ENCODE measurements at regions not wholly inside any gene's neighbourhood (a gene's known extent, or its start where the extent isn't known, plus 50 kb on each side); places are given as distances from the start of the nearest gene placed in this dataset.

DNA sequence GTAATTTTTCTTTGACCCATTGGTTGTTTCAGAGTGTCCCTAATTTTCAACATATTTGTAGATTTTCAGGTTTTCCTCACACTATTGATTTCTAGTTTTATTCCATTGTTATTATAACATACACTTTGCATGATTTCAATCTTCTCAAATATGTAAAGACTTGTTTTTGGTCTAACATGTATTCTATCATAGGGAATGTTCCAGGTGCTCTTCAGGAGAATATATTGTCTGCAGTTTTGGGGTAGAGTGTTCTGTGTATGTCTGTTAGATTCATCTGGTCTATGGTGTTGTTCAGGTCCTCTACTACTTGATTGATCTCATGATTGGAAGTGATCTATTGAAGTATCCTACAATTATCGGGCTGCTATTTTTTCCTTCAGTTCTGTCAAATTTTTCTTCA, 440.9 kb upstream of the MIR17HG start:
- Histone ChIP-seq H3K9me3 (ENCODE audit: insufficient read depth, low read depth, low read length) (no peaks in the 10 kb centered on the region), H3K4me1 (ENCODE audit: insufficient read depth, low read length) (no peaks in the 10 kb centered on the region), H3K36me3 (ENCODE audit: insufficient read depth, low read depth, low read length) (no peaks in the 10 kb centered on the region), H3K4me3 (ENCODE audit: low read length) (no peak overlapping the region), H3K9ac (ENCODE audit: low read depth, low read length) (no peak overlapping the region), H3K27me3 (ENCODE audit: insufficient read depth, low read length) (no peaks in the 10 kb centered on the region), H3K27ac (ENCODE audit: low read length) (no peak overlapping the region)

DNA sequence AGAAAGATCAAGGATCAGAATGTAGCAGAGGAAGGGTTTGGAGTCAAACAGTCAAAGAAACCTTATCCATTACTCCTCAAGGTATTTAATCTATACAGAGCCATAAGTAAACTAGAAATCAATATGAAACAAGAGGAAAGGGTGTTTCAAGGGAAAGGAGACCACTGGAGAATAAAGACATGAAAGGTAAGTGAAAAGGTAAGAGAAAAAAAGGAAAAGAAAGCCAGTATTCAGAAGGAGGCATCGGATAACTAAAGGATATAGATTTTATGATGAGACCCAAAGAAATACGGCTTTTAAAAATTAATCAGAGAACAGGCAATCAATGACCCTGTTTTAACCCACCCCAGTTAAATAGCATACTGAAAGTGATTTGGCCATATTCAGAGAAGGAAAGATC, 438.7 kb upstream of the MIR17HG start:
- Histone ChIP-seq H3K27ac (ENCODE audit: low read length) (no peak overlapping the region), H3K4me1 (ENCODE audit: insufficient read depth, low read length) (no peaks in the 10 kb centered on the region), H3K36me3 (ENCODE audit: insufficient read depth, low read depth, low read length) (no peaks in the 10 kb centered on the region), H3K4me3 (ENCODE audit: low read length) (no peak overlapping the region), H3K9me3 (ENCODE audit: insufficient read depth, low read depth, low read length) (no peaks in the 10 kb centered on the region), H3K27me3 (ENCODE audit: insufficient read depth, low read length) (no peaks in the 10 kb centered on the region), H3K9ac (ENCODE audit: low read depth, low read length) (no peak overlapping the region)

DNA sequence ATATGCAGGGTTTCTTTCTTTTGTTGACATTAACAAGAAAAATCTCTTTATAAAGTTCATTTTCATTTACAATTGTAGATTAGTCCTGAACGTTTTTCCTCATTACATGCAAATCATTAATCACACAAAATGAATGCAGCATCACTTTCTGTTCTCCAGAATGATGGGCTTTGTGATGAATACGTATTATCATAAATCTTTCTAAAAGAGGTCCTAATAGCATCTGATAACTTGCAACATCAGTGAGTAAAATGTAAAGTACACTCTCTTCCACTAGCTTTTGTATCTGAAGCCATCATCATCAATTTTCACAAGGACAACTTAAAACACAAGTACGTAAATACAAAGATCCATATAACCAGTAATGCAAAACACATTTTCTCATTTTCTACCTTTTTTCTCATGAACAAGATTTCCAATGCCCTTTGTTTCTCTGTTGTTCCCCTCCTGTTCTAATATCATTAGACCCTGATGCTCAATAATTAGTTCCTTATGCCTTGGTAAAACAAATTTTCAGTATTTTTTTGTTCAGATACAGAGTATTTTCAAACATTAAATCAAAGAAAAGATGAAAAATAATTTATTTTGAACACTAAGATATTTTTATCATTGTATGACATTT, 437.4 kb upstream of the MIR17HG start:
- no peaks in the 10 kb centered on the region for H3K9me3 ChIP-seq (ENCODE audit: insufficient read depth, low read depth, low read length)
- no peaks in the 10 kb centered on the region for H3K4me1 ChIP-seq (ENCODE audit: insufficient read depth, low read length)
- H3K9ac ChIP-seq (ENCODE audit: low read depth, low read length) = no peak overlapping the region
- no peaks in the 10 kb centered on the region for H3K27me3 ChIP-seq (ENCODE audit: insufficient read depth, low read length)
- no peak overlapping the region for H3K27ac ChIP-seq (ENCODE audit: low read length)
- H3K4me3 ChIP-seq (ENCODE audit: low read length) = no peak overlapping the region
- no peaks in the 10 kb centered on the region for H3K36me3 ChIP-seq (ENCODE audit: insufficient read depth, low read depth, low read length)

DNA sequence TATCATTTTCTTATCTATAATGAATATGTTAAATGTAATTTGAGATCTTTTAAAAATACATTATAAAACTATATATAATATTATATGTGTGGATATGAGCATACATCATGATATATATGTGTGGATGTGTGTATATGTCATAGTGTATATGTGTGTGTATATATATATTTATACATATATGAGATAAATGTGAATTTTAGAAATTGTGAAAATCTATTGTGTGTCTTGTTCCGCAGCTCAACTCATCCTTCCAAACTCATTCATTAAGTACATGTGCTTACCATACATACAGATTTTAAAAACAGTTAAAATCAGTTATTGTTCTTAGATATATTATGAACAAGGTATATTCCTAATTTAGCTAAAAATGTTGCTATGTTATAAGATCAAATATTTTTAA, 435.2 kb upstream of the MIR17HG start:
- Histone ChIP-seq H3K4me3 (ENCODE audit: low read length) (no peak overlapping the region), H3K36me3 (ENCODE audit: insufficient read depth, low read depth, low read length) (no peaks in the 10 kb centered on the region), H3K27me3 (ENCODE audit: insufficient read depth, low read length) (no peaks in the 10 kb centered on the region), H3K9ac (ENCODE audit: low read depth, low read length) (no peak overlapping the region), H3K4me1 (ENCODE audit: insufficient read depth, low read length) (no peaks in the 10 kb centered on the region), H3K27ac (ENCODE audit: low read length) (no peak overlapping the region), H3K9me3 (ENCODE audit: insufficient read depth, low read depth, low read length) (no peaks in the 10 kb centered on the region)

DNA sequence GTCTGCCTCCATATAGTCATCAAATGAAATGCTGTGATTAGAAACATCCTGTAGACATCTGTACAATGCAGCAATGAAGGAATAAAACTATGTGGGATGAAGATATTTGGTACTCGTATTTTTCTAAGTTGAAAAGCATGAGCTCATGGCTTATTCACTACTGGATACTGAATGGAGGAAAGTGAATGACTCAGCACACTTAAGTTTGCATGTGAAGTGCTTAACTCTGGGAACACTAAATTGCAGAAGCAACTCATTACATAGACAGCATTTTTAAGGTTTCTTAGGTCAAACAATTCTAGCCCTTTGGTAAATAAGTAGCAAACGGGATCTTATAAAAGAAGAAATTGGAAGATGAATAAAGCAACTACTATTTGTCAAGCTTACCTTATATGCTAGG, 429.0 kb upstream of the MIR17HG start:
- Histone ChIP-seq H3K4me1 (ENCODE audit: insufficient read depth, low read length) (no peaks in the 10 kb centered on the region; the same call in 1 of the 2 replicates), H3K4me3 (ENCODE audit: low read length) (no peak overlapping the region), H3K27ac (ENCODE audit: low read length) (no peak overlapping the region), H3K36me3 (ENCODE audit: insufficient read depth, low read depth, low read length) (no peaks in the 10 kb centered on the region), H3K9me3 (ENCODE audit: insufficient read depth, low read depth, low read length) (no peaks in the 10 kb centered on the region), H3K27me3 (ENCODE audit: insufficient read depth, low read length) (no peaks in the 10 kb centered on the region), H3K9ac (ENCODE audit: low read depth, low read length) (no peak overlapping the region)

DNA sequence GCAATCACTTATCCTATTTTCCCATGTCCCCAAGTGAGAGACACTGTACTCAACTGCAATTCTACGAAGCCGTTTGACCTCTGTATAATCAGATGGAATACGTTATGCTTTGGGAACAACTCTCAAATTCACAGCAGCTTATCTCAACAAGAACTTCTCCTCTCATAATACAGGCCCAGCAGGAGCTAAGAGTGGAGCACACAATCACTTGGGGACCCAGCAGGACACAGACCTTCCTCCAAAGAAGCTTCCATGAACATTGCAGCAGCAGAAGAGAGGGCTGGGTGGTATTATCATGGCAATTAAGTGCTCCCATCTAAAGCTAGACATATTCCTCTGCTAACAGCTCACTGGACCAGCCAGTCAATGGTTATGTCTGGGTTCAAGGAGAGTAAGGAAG, 428.3 kb upstream of the MIR17HG start:
- H3K27ac ChIP-seq (ENCODE audit: low read length) = no peak overlapping the region
- no peak overlapping the region for H3K9ac ChIP-seq (ENCODE audit: low read depth, low read length)
- no peak overlapping the region for H3K4me3 ChIP-seq (ENCODE audit: low read length)
- no peaks in the 10 kb centered on the region; the same call in 1 of the 2 replicates for H3K4me1 ChIP-seq (ENCODE audit: insufficient read depth, low read length)
- H3K27me3 ChIP-seq (ENCODE audit: insufficient read depth, low read length) = no peaks in the 10 kb centered on the region
- no peaks in the 10 kb centered on the region for H3K9me3 ChIP-seq (ENCODE audit: insufficient read depth, low read depth, low read length)
- no peaks in the 10 kb centered on the region for H3K36me3 ChIP-seq (ENCODE audit: insufficient read depth, low read depth, low read length)

DNA sequence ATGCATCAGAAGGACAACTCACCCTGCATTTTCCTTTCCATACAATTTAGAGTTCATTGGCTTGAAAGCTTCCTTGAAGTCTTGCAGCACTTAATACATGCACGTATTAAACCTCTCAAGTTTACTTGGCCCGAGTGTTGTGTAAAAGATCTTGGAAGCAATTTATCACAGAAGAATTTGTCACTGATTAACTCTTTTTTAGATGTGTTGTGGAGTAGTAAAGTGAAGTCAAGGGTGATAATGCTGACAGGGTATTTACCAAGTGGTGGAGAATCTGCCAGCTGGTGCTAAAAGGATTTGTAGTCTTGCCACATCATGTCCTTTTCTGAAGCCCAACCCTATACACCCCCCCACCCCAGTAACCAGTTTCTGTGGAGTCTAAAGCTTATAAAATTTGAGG, 421.0 kb upstream of the MIR17HG start:
- no peaks in the 10 kb centered on the region for H3K36me3 ChIP-seq (ENCODE audit: insufficient read depth, low read depth, low read length)
- no peaks in the 10 kb centered on the region for H3K27me3 ChIP-seq (ENCODE audit: insufficient read depth, low read length)
- H3K4me1 ChIP-seq (ENCODE audit: insufficient read depth, low read length) = no peaks in the 10 kb centered on the region
- H3K4me3 ChIP-seq (ENCODE audit: low read length) = no peak overlapping the region
- no peak overlapping the region for H3K9ac ChIP-seq (ENCODE audit: low read depth, low read length)
- H3K9me3 ChIP-seq (ENCODE audit: insufficient read depth, low read depth, low read length) = no peaks in the 10 kb centered on the region
- H3K27ac ChIP-seq (ENCODE audit: low read length) = no peak overlapping the region

DNA sequence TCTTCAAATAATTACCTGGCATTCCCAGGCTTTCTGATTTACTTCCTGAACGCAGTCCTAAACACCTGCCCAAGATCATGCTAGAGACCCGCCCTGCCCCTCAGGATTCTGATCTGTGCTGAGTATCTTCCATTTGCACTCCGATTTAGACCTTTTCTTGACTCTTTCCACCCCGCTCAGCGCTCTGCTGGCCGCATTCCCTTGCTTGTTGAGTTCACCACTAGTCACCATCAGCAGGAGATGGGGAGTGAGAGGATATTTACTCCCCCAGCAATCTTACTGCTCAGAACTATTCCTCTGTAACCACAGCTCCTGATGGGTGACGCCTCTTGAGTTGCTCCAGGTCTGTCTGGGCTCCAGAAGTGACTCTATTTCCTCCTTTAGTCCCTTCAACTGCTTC, 419.4 kb upstream of the MIR17HG start:
- Histone ChIP-seq H3K9ac (ENCODE audit: low read depth, low read length) (no peak overlapping the region), H3K9me3 (ENCODE audit: insufficient read depth, low read depth, low read length) (no peaks in the 10 kb centered on the region), H3K4me3 (ENCODE audit: low read length) (no peak overlapping the region), H3K4me1 (ENCODE audit: insufficient read depth, low read length) (no peaks in the 10 kb centered on the region), H3K27ac (ENCODE audit: low read length) (no peak overlapping the region), H3K36me3 (ENCODE audit: insufficient read depth, low read depth, low read length) (no peaks in the 10 kb centered on the region), H3K27me3 (ENCODE audit: insufficient read depth, low read length) (no peaks in the 10 kb centered on the region)

DNA sequence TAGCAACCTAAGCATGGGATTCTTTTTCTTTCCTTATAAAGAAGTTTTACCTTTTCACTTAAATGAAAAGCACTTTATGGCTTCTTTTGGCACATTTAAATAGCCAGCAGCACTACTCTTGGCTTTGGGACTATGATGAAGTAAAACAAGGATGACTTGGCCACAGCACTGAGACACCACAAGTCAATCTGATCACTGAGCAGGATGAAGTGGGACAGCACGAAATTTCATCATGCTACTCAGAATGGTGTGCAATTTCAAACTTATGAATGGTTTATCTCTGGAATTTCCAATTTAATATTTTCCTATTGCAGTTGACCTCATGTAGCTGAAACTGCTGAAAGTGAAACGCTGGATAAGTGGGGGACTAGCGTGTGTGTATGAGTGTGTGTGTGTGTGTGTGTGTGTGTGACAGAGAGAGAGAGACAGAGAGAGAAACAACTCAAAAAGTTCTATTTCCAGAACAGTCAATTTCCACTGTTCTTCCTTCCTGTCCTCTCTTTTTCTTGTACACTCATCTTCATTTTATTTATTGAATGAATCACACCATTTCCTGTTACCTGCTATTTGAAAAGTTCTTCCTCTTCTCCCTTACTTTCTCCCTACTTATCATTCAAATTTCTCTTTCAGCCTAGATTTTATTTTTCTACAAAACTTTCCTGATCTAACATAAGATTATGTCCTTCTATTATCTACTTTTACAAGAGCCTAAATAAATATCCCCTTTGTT, 414.2 kb upstream of the MIR17HG start:
- Histone ChIP-seq H3K27me3 (ENCODE audit: insufficient read depth, low read length) (no peaks in the 10 kb centered on the region), H3K4me1 (ENCODE audit: insufficient read depth, low read length) (no peaks in the 10 kb centered on the region), H3K9me3 (ENCODE audit: insufficient read depth, low read depth, low read length) (no peaks in the 10 kb centered on the region), H3K27ac (ENCODE audit: low read length) (no peak overlapping the region), H3K9ac (ENCODE audit: low read depth, low read length) (no peak overlapping the region), H3K36me3 (ENCODE audit: insufficient read depth, low read depth, low read length) (no peaks in the 10 kb centered on the region), H3K4me3 (ENCODE audit: low read length) (no peak overlapping the region)

DNA sequence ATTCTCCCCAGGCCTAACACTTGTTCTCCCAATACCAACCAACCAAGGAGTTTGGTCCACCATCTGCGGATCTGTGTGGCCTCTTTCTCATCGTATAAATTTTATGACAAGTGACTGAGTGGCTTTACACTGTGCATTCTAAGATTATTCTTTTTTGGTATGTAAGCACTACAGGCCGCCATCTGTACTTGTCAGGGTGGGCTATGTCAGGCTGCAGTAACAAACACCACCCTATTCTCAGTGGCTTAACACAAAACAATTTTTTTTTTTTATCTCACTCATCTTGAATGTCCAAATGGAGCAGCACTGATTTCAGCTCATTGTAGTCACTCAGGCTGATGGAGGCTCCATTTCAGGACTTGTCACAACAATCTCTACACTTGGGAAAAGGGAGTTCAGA, 412.7 kb upstream of the MIR17HG start:
- H3K4me1 ChIP-seq (ENCODE audit: insufficient read depth, low read length) = no peaks in the 10 kb centered on the region
- no peak overlapping the region for H3K27ac ChIP-seq (ENCODE audit: low read length)
- H3K27me3 ChIP-seq (ENCODE audit: insufficient read depth, low read length) = no peaks in the 10 kb centered on the region
- H3K9ac ChIP-seq (ENCODE audit: low read depth, low read length) = no peak overlapping the region
- H3K9me3 ChIP-seq (ENCODE audit: insufficient read depth, low read depth, low read length) = no peaks in the 10 kb centered on the region
- H3K4me3 ChIP-seq (ENCODE audit: low read length) = no peak overlapping the region
- H3K36me3 ChIP-seq (ENCODE audit: insufficient read depth, low read depth, low read length) = no peaks in the 10 kb centered on the region

DNA sequence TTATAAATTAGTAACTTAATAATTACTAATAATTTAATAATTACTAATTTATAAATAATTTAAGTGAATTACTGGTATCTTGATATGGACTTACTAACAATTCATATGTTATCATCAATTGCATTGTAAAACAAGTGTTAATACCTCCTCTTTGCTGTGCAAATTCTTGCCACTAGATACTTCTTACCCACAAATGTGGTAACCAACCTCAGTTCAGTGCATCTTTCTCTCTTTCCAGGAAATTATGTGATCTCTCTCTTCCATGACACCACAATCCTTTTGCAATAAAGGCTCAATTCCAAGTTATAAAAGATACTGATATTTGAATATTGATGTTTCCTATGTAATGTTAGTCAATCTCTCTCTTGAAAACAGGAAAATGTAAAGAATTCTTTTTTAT, 408.6 kb upstream of the MIR17HG start:
- Histone ChIP-seq H3K36me3 (ENCODE audit: insufficient read depth, low read depth, low read length) (no peaks in the 10 kb centered on the region), H3K27ac (ENCODE audit: low read length) (no peak overlapping the region), H3K9ac (ENCODE audit: low read depth, low read length) (no peak overlapping the region), H3K4me3 (ENCODE audit: low read length) (no peak overlapping the region), H3K27me3 (ENCODE audit: insufficient read depth, low read length) (no peaks in the 10 kb centered on the region), H3K9me3 (ENCODE audit: insufficient read depth, low read depth, low read length) (no peaks in the 10 kb centered on the region), H3K4me1 (ENCODE audit: insufficient read depth, low read length) (no peaks in the 10 kb centered on the region)

DNA sequence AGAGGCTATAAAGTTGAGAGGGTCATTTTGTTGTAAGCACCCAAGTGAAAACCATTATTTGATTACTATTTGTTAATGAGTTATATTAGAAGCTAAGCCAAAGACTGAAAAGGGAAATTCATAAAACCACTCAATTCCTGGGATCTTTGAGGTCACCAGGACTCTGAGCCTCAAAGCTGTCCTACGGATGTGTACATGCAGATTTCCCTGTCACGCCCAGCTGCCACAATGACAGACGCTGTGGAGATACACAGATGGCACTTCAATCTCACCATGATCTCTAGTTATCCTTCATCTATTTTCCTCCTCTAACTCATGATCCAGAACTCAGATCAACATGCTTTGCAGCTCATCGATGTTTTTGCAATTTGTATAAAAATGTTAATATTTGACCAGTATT, 403.5 kb upstream of the MIR17HG start:
- H3K4me1 ChIP-seq (ENCODE audit: insufficient read depth, low read length) = no peaks in the 10 kb centered on the region
- no peaks in the 10 kb centered on the region for H3K27me3 ChIP-seq (ENCODE audit: insufficient read depth, low read length)
- H3K4me3 ChIP-seq (ENCODE audit: low read length) = no peak overlapping the region
- no peak overlapping the region for H3K27ac ChIP-seq (ENCODE audit: low read length)
- no peak overlapping the region for H3K9ac ChIP-seq (ENCODE audit: low read depth, low read length)
- H3K36me3 ChIP-seq (ENCODE audit: insufficient read depth, low read depth, low read length) = no peaks in the 10 kb centered on the region
- no peaks in the 10 kb centered on the region for H3K9me3 ChIP-seq (ENCODE audit: insufficient read depth, low read depth, low read length)
